Thoracic aorta (tissue), 2 donors: ENCODE measurements at regions not wholly inside any gene's neighbourhood (a gene's known extent, or its start where the extent isn't known, plus 50 kb on each side); places are given as distances from the start of the nearest gene placed in this dataset.
"Not testable (repeated sequence)": the region's sequence is repeated elsewhere in the genome, so short reads cannot be mapped to it uniquely, and the experiment has no call there.

Experiments
- ATAC-seq: fragments of 150-250 bp; one replicate; pipeline ENCODE4 v1.8.0; 2017; ENCODE audit warnings: low read depth; ENCODE audit not compliant: insufficient number of reproducible peaks, low FRiP score
- DNase-seq: peaks from one replicate; pipeline ENCODE4 v3.0.0-alpha.2; 2020; ENCODE audit warnings: low spot score
- H3K27ac ChIP-seq, 2 donors: fragments of 200-600 bp; sonication (generic); 1 replicate in 1 of 2; 2 replicates in 1 of 2; pipeline ENCODE4 v1.5.1; 2016; ENCODE audit warnings: mild to moderate bottlenecking in 2 of 2, moderate library complexity in 2 of 2
- H3K27me3 ChIP-seq: fragments of 200-600 bp; sonication (generic); replicated peaks from 2 replicates; pipeline ENCODE4 v1.6.0; 2016; ENCODE audit warnings: mild to moderate bottlenecking; ENCODE audit not compliant: insufficient read depth
- H3K36me3 ChIP-seq: fragments of 200-600 bp; sonication (generic); one replicate; pipeline ENCODE4 v1.5.1; 2016
- H3K4me1 ChIP-seq, 2 donors: fragments of 200-600 bp; sonication (generic); 1 replicate in 1 of 2; 2 replicates in 1 of 2; pipeline versions ENCODE4 v1.5.1 to v1.6.0; 2016; ENCODE audit warnings: low read depth in 2 of 2, mild to moderate bottlenecking in 1 of 2; ENCODE audit not compliant: control insufficient read depth in 1 of 2
- H3K4me3 ChIP-seq: fragments of 200-600 bp; sonication (generic); 2 replicates; pipeline ENCODE4 v1.5.1; 2016; ENCODE audit warnings: mild to moderate bottlenecking
- H3K9me3 ChIP-seq: fragments of 200-600 bp; sonication (generic); 2 replicates; pipeline ENCODE4 v1.5.1; 2016
- TF ChIP-seq, protein P1 (sequence below): fragments of 200-600 bp; sonication (generic); IDR thresholded peaks from one replicate; pipeline ENCODE4 v1.5.1; 2019; ENCODE audit warnings: antibody characterized with exemption

DNA sequence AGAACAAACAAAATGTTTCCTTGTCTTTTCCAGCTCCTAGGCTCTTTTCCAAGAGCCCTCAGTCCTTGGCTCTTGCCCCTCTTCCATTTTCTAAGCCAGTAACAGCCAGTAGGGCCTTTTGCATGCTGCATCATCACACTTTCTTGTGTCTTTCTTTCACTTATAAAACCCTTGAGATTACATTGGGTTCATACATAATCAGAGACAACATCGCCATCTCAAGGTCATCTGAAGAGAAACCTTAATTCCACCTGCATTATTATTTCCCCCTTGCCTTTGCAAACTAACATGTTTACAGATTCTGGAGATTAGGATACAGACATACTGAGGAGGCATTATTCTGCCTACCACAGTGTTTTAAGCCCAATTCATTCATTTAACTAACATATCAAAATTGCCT lies 697.3 kb downstream of the TRIB2 start:
- H3K4me1 ChIP-seq, result no peaks in the 10 kb centered on the region
- ATAC-seq, result no peak
- H3K36me3 ChIP-seq, result no peaks in the 10 kb centered on the region
- no peak for DNase-seq
- H3K27ac ChIP-seq, result no peak overlapping the region
- no peaks in the 10 kb centered on the region for H3K27me3 ChIP-seq
- H3K9me3 ChIP-seq, result no peaks in the 10 kb centered on the region
- TF ChIP-seq, protein P1, sequence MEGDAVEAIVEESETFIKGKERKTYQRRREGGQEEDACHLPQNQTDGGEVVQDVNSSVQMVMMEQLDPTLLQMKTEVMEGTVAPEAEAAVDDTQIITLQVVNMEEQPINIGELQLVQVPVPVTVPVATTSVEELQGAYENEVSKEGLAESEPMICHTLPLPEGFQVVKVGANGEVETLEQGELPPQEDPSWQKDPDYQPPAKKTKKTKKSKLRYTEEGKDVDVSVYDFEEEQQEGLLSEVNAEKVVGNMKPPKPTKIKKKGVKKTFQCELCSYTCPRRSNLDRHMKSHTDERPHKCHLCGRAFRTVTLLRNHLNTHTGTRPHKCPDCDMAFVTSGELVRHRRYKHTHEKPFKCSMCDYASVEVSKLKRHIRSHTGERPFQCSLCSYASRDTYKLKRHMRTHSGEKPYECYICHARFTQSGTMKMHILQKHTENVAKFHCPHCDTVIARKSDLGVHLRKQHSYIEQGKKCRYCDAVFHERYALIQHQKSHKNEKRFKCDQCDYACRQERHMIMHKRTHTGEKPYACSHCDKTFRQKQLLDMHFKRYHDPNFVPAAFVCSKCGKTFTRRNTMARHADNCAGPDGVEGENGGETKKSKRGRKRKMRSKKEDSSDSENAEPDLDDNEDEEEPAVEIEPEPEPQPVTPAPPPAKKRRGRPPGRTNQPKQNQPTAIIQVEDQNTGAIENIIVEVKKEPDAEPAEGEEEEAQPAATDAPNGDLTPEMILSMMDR, result no peak
- H3K4me3 ChIP-seq, result no peak overlapping the region

- Histone ChIP-seq H3K4me3 (no peak overlapping the region), H3K9me3 (no peaks in the 10 kb centered on the region), H3K27me3 (no peaks in the 10 kb centered on the region), H3K4me1 (no peaks in the 10 kb centered on the region), H3K27ac (no peak overlapping the region), H3K36me3 (no peaks in the 10 kb centered on the region)
- TF ChIP-seq, protein P1, result no peak
- ATAC-seq (no peak), DNase-seq (no peak)
Observed at GRCh38 chr2:13414897-13415296, 698.2 kb downstream of the TRIB2 start.

DNA sequence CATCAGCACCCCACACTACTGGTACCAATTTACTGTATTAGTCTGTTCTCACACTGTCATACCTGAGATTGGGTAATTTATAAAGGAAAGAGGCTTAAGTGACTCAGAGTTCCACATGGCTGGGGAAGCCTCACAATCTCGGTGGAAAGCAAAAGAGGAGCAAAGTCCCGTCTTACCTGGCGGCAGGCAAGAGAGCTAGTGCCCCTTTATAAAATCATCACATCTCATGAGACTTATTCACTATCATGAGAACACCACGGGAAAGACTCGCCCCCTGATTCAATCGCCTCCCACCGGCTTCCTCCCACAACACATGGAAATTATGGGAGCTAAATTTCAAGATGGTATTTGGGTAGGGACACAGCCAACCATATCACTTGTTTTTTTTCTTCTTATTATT lies 717.2 kb downstream of the TRIB2 start:
- Histone ChIP-seq H3K9me3 (no peaks in the 10 kb centered on the region), H3K27ac (no peak overlapping the region), H3K27me3 (no peaks in the 10 kb centered on the region), H3K4me3 (no peak overlapping the region), H3K4me1 (no peaks in the 10 kb centered on the region), H3K36me3 (no peaks in the 10 kb centered on the region)
- ATAC-seq (no peak), DNase-seq (no peak)
- TF ChIP-seq, protein P1, result no peak

GRCh38 chr2:13443554-13444261 lies 727.0 kb downstream of the TRIB2 start:
- not testable (repeated sequence) for ATAC-seq, H3K36me3 ChIP-seq, H3K27me3 ChIP-seq, H3K4me3 ChIP-seq, DNase-seq, H3K9me3 ChIP-seq, H3K27ac ChIP-seq, H3K4me1 ChIP-seq

DNA sequence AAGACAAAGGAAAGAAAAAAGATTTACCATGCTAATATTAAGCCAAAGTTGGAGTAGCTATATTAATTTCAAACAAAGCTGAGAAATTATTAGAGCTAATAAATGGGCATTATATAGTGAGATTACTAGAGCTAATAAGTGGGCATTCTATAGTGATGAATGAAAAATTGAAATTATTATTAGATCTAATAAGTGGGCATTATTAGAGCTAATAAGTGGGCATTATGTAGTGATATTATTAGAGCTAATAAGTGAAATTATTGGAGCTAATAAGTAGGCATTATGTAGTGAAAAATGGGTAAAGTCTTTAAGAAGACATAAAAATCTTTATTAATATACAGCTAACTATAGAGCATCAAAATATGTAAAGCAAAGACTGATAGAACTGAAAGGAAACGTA lies 745.7 kb downstream of the TRIB2 start:
- DNase-seq (no peak), ATAC-seq (no peak)
- H3K27ac ChIP-seq, result no peak overlapping the region
- H3K4me1 ChIP-seq, result no peaks in the 10 kb centered on the region
- H3K4me3 ChIP-seq, result no peak overlapping the region
- no peaks in the 10 kb centered on the region for H3K27me3 ChIP-seq
- H3K9me3 ChIP-seq, result no peaks in the 10 kb centered on the region
- H3K36me3 ChIP-seq, result no peaks in the 10 kb centered on the region
- TF ChIP-seq, protein P1, result no peak

DNA sequence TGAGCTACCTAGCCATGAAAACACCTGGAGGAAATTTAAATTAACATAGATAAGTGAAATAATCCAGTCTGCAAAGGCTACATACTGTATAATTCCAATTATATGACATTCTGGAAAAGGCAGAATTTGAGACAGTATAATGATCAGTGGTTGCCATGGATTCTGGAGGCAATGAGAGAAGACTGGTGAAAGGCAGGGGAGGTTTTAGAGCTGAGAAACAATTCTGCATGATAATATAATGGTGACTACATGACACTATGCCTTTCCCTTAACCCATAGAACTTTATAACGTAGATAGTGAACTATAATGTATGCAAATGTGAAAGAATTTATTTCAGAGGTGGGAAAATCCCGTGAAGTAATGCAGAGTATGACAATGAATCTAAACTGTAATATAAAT lies 749.3 kb downstream of the TRIB2 start:
- ATAC-seq, result no peak
- no peak overlapping the region for H3K4me3 ChIP-seq
- H3K9me3 ChIP-seq, result no peaks in the 10 kb centered on the region
- H3K4me1 ChIP-seq, result no peaks in the 10 kb centered on the region
- no peaks in the 10 kb centered on the region for H3K36me3 ChIP-seq
- H3K27me3 ChIP-seq, result no peaks in the 10 kb centered on the region
- TF ChIP-seq, protein P1, result no peak
- no peak for DNase-seq
- no peak overlapping the region for H3K27ac ChIP-seq
